ENCODE measurements at regions not wholly inside any gene's neighbourhood (a gene's known extent, or its start where the extent isn't known, plus 50 kb on each side); places are given as distances from the start of the nearest gene placed in this dataset.
A peak's percentile ranks its signal among the peaks of the same experiment; 100 is the strongest.

DNA sequence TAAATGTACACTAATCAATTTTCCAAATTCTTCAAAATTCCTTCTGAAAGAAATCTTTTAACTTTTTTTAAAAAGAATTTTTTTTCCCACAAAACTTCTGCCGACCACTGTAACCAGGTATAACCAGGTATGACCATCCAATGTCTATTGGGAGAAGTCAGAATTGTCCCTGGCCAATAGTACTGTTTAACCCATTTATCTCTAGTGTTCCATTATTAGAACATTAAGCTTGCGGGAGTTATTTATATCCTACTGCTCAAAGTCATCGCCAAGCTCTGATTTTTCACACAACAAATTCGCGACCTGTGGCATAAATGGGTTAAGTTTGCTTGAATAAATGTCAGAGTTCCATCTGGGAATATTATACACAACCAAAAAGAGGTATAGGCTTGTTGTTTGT is 343.2 kb downstream of the ANXA1 start:
- H3K4me3 ChIP-seq (ENCODE audit: low read depth, low read length), result no peak overlapping the region
- no peak for DNase-seq (ENCODE audit: low read depth)
- TF ChIP-seq, protein P1, sequence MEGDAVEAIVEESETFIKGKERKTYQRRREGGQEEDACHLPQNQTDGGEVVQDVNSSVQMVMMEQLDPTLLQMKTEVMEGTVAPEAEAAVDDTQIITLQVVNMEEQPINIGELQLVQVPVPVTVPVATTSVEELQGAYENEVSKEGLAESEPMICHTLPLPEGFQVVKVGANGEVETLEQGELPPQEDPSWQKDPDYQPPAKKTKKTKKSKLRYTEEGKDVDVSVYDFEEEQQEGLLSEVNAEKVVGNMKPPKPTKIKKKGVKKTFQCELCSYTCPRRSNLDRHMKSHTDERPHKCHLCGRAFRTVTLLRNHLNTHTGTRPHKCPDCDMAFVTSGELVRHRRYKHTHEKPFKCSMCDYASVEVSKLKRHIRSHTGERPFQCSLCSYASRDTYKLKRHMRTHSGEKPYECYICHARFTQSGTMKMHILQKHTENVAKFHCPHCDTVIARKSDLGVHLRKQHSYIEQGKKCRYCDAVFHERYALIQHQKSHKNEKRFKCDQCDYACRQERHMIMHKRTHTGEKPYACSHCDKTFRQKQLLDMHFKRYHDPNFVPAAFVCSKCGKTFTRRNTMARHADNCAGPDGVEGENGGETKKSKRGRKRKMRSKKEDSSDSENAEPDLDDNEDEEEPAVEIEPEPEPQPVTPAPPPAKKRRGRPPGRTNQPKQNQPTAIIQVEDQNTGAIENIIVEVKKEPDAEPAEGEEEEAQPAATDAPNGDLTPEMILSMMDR (conservative IDR thresholded peaks at IDR 0.05; ENCODE audit: low read depth, low read length), result no peak

DNA sequence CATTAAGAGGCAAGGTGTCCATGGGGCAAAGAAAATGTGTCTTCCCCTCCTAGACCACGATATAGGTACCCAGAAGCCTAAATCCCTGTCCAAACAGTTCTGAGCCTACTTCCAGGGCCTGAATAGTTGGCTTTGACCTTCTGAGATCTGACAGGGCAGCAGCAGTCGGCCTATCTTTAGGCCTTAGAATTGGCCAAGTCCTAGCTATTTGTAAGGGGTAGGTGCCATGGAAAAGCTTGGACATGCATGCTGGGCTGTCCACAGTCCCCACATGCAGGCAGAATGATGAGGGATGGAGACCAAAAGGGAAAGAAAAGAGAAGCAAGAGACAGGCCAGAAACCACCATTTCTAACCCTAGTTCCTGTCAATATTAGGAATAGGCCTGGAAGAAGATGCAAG is 346.1 kb downstream of the ANXA1 start:
- no peak for DNase-seq (ENCODE audit: low read depth)
- H3K4me3 ChIP-seq (ENCODE audit: low read depth, low read length), result no peak overlapping the region
- TF ChIP-seq, protein P1 (conservative IDR thresholded peaks at IDR 0.05; ENCODE audit: low read depth, low read length), result no peak

DNA sequence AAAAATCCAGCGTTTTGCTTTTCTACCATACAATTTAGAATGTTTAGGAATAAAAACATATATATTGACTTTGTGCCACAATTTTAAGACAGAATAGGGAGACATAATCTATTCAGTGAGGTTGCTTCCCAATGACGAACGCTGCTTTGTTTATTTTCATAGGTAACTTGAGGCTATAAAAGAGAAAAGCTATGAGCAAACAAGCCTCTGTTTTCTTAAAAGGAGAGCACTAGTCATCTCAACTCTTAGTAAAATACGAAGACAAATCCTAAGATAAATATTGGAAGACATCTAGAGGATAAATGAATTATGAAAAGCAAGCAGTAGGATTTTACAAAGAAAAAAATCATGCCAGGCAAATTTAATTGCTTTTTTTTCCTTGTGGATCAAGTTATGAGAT is 363.6 kb downstream of the ANXA1 start:
- DNase-seq (ENCODE audit: low read depth), result peak; percentile 17
- TF ChIP-seq, protein P1 (conservative IDR thresholded peaks at IDR 0.05; ENCODE audit: low read depth, low read length), result no peak
- H3K4me3 ChIP-seq (ENCODE audit: low read depth, low read length), result no peak overlapping the region

DNA sequence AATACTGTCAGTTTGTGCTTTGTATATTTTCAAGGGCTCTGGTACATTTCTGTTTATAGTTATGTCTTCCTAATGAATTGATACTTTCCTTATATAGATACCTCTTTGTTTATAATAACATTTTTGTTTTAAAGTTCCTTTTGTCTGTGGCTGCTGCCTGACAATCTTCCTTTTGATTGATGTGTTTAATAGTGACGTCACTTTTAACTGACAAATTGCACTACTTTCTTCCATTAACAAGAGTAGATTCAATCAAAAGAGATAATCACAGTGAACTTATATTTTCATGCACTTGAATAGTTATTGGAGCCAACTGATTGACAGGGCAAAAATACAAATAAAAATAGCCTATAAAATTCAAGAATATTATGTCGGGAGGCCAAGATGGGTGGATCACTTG is 371.7 kb downstream of the ANXA1 start:
- H3K4me3 ChIP-seq (ENCODE audit: low read depth, low read length), result no peak overlapping the region
- TF ChIP-seq, protein P1 (conservative IDR thresholded peaks at IDR 0.05; ENCODE audit: low read depth, low read length), result no peak
- no peak for DNase-seq (ENCODE audit: low read depth)

DNA sequence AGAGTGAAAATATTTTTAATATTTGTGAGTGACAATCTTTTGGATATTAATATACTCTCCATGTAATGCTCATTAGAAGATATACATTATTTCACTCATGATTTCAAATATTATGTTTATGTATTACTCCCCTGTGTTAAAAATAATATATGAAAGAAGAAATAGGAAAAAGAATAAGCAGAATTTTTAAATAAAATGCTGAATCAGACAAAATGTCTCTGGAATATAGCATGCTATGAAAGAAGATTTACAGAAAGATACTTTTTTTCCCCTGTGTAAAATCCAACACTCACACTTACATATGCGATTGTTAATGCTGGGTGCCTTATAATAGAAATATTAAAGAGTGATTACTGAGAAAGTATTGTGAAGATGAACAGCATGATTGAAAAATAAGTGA is 373.7 kb downstream of the ANXA1 start:
- no peak for DNase-seq (ENCODE audit: low read depth)
- H3K4me3 ChIP-seq (ENCODE audit: low read depth, low read length), result no peak overlapping the region
- TF ChIP-seq, protein P1 (conservative IDR thresholded peaks at IDR 0.05; ENCODE audit: low read depth, low read length), result no peak

DNA sequence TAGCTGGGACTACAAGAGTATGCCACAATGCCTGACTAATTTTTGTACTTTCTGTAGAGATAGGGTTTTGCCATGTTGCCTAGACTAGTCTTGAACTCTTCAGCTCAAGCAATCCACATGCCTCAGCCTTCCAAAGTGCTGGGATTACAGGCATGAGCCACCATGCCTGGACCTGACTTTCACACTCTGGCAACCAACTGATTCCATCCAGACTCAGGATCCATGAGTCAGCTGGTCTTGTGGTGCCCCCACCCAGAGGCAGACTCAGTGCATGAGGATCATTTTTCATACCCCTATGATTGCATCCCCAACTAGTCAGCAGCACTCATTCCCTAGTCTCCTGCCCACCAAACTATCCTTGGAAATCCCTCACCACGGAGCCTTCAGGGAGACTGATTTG is 375.9 kb downstream of the ANXA1 start:
- no peak overlapping the region for H3K4me3 ChIP-seq (ENCODE audit: low read depth, low read length)
- DNase-seq (ENCODE audit: low read depth), result no peak
- TF ChIP-seq, protein P1 (conservative IDR thresholded peaks at IDR 0.05; ENCODE audit: low read depth, low read length), result no peak

DNA sequence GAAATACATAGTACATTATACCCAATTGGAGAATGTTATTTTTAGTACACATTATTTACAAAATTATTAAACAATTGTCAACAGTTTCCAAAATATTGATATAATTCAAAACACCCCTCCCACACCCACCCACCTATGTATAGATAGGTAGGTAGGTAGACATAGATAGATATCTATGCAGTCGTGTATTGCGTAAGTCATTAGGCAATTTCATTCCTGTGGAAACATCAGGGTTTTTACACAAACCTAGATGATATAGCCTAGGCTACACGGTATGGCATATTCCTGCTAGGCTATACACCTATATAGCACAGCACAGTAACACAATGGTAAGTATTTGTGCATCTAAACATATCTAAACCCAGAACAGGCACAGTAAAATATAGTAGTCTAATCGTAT is 377.3 kb downstream of the ANXA1 start:
- TF ChIP-seq, protein P1 (conservative IDR thresholded peaks at IDR 0.05; ENCODE audit: low read depth, low read length), result no peak
- no peak overlapping the region for H3K4me3 ChIP-seq (ENCODE audit: low read depth, low read length)
- DNase-seq (ENCODE audit: low read depth), result no peak
